Stimulated activated CD8-positive, alpha-beta memory T cell treated with anti-CD3 and anti-CD28 coated beads, Interleukin-4, amount 100 ng/mL, for 24 hours (primary cell): ENCODE measurements at regions not wholly inside any gene's neighbourhood (a gene's known extent, or its start where the extent isn't known, plus 50 kb on each side); places are given as distances from the start of the nearest gene placed in this dataset.
"Not testable (repeated sequence)": the region's sequence is repeated elsewhere in the genome, so short reads cannot be mapped to it uniquely, and the experiment has no call there.

ENCODE experiments used
- DNase-seq: peaks from one replicate; pipeline ENCODE4 v3.0.0-alpha.2; 2020; ENCODE audit warnings: low read depth

GRCh38 chr5:109575506-109575905 is 114.2 kb upstream of the MAN2A1 start:
- no peak for DNase-seq

- DNase-seq, result no peak
Measured at GRCh38 chr5:109574985-109575384, 114.7 kb upstream of the MAN2A1 start.

DNA sequence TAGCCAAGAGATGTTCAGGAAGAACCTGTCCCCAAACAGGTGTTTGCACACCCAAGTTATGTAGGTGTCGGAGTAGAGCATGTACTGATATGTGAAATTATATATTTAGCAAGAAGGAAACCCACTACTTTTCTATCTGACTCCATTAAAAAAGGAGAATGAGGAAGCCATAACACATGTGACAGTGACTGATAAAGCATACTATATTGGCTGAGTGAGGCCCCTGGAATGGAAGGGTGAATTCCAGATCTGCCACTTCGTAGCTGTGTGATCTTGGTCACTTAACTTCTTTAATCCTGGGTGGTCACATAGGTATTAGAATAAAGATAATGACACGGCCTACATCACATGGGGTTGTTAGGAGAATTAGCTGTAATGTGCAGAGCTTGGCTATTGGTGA is 116.0 kb upstream of the MAN2A1 start:
- DNase-seq, result no peak

DNA sequence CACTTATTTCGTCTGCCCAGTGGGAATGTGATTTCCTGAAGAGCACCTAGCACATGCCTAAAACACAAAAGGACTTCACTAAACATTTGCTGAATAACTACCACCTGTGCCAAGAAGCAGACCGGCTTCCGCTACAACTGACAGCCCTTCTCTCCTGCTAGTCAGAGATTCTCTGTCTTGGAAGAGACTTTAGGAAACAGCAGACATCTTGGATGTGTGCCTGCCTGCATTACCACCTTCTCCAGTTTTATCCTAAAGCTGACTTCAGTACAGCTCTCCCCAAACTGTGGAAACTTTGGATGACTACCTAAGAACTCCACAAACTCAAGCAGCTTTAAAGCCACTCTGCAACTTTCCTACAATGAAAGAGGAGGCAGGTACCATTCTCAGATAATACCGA is 116.5 kb upstream of the MAN2A1 start:
- DNase-seq, result no peak

GRCh38 chr5:109571785-109572184 is 117.9 kb upstream of the MAN2A1 start:
- no peak for DNase-seq

DNA sequence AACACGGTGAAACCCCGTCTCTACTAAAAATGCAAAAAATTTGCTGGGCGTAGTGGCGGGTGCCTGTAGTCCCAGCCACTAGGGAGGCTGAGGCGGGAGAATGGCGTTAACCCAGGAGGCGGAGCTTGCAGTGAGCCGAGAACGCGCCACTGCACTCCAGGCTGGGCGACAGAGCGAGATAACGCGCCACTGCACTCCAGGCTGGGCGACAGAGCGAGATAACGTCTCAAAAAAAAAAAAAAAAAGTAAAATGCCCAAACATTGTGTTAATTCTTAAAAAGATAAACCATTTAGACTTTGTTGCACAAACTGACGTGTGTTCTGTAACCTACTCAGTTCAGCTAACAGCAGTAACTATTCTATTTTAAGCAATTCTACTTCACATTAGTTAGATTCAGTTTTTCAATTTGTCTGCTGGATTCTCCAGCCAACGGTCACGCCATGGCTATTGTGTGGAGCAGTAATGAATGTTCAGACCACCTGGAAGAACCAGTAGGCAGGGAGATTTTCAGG is 119.3 kb upstream of the MAN2A1 start:
- DNase-seq, result no peak

DNA sequence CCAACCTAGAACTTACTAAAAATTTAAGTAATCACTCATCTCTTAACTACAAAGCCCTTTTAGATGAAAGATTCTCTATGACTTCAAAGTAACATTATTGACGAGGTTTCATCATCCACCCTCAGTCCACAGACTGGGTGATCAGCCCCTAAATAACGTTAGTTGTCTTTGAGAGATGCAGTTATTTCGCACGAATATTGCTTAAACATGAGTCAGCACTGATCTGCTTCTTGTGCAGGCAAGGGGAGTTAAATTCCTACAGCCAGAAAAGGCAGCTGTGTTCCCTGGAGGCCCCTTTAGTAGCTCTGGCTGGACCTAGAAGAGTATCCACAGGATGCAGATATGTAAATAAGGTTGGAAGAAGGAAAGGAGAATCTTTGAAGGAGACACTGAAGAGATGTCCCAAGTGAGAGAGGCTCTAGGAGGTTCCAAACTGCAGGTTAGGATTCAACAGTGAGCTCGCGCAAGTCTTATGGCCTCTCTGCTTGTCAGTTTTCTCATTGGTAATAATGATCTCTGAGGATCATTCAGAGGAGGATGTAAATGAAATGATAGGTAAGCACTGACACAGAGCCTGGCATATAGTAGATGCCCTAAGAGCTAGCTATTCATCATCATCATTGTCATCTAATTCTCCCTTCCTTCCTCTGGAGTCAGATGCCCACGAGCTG is 122.2 kb upstream of the MAN2A1 start:
- DNase-seq, result no peak

- DNase-seq, result no peak
Measured at GRCh38 chr5:109566361-109566760, 123.4 kb upstream of the MAN2A1 start.

GRCh38 chr5:109563739-109564138 is 126.0 kb upstream of the MAN2A1 start:
- DNase-seq, result no peak

DNA sequence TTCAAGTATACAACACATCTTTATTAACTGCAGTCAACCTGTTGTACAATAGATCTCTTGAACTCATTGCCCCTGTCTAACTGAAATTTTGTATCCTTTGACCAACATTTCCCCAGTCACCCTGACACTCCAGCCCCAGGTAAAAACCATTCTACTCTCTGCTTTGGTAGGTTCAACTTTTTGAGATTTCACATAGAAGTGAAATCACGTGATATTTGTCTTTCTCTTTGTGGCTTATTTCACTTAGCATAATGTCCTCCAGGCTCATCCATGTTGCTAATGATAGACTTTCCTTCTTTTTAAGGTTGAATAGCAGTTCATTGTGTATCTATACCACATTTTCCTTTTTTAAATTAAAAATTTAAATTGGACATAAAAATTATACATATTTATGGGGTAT is 126.5 kb upstream of the MAN2A1 start:
- no peak for DNase-seq

DNA sequence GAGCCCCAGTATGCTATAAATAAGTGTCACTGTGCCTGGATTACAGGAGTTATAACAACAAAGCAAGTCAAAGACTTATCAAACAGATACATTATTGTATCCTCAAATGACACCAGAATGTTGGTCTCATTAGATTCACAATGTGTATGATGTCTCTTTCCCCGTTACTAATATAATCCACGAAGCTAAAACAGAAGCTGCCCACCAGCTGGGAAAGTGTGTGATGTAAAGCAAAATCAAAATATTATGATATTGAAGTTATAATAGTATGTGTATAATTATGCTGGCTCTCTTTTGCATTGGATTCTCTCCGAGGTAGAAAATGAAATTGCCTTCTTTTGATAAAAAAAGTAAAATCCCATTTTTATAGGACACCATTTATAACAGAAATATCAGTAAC is 127.3 kb upstream of the MAN2A1 start:
- no peak for DNase-seq

DNA sequence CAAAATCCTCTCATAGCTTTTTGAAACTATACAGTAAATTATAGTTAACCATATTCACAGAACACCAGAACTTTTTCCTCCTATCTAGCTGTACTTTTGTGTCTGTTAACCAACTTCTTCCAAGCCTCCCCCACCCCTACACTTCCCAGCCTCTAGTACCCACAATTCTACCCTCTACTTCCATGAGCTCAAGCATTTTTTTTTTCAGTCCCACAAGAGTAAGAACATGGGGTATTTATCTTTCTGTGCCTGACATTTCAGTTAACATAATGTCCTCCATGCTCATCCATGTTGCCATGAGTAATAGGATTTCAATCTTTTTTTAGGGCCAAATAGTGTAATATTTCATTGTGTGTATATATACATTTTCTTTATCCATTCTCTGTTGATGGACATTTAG is 128.3 kb upstream of the MAN2A1 start:
- no peak for DNase-seq

GRCh38 chr5:109560554-109560953 is 129.2 kb upstream of the MAN2A1 start:
- no peak for DNase-seq

DNA sequence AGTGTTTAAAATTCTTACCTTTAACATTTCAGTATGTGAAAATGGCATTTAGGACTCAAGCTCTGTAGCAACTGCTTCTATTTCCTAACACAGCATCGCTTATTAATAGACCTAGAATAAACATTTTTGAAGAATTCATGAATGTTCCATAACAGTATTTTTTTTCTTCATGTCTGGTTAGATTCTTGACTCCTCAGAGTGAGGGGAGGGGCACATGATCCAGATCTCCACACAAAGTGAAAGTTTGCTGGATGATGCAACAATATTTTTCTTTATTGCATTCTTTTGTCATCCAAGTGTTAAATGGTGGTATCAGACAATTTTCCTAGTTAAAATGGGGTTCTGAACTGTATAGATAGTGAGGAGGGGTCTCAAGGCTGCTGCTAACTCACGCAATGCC is 130.8 kb upstream of the MAN2A1 start:
- no peak for DNase-seq

GRCh38 chr5:109558364-109558763 is 131.4 kb upstream of the MAN2A1 start:
- DNase-seq, result no peak

- DNase-seq, result no peak
Measured at GRCh38 chr5:109553846-109554245, 135.9 kb upstream of the MAN2A1 start.

GRCh38 chr5:109551234-109551633 is 138.5 kb upstream of the MAN2A1 start:
- not testable (repeated sequence) for DNase-seq

DNA sequence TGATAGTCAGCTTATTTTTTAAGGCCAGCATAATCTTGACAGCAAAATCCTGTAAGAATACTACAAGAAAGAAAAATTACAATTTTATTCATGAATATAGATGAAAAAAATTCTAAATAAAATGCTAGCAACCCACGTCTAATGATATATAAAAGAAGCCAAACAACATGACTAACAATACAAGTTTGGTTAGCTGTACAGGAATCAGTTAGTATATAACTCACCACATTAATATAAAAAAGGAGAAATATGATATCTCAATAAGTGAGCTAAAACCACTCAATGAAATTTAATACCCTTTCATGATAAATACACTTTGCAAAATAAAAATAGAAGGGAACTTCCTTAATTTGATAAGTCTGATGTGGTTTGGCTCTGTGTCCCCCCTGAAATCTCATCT is 139.7 kb upstream of the MAN2A1 start:
- no peak for DNase-seq

DNA sequence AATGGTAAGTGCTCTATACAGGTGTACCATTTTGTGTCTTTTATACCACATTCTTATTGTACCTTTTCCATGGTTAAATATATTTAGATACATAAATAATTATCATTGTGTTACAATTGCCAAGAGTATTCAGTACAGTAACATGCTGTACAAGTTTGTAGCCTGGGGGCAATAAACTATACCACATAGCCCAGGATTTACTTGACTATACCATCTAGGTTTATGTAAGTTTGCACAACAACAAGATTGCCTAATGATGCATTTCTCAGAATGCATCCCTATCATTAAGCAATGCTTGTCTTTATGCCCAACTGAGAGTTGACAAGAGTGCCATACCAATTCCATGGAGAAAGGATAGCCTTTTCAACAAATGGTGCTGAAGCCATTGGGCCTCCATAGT is 136.7 kb upstream of the PJA2 start:
- no peak for DNase-seq

- not testable (repeated sequence) for DNase-seq
Measured at GRCh38 chr5:109544873-109545272, 135.1 kb upstream of the PJA2 start.

DNA sequence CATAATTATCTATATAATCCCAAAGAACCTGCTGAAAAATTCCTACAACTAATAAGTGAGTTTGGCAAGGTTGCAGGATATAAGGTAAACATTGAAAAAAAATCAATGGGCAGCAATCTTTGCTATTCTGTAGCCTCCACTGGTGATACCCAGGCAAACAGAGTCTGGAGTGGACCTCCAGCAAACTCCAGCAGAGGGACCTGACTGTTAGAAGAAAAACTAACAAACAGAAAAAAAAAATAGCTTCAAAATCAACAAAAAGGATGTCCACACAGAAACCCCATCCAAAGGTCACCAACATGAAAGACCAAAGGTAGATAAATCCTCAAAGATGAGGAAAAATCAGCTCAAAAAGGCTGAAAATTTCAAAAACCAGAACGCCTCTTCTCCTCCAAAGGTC is 128.9 kb upstream of the PJA2 start:
- DNase-seq, result not testable (repeated sequence)

GRCh38 chr5:109535090-109535489 is 125.3 kb upstream of the PJA2 start:
- not testable (repeated sequence) for DNase-seq

GRCh38 chr5:109533751-109534272 is 124.0 kb upstream of the PJA2 start:
- DNase-seq, result no peak

GRCh38 chr5:109532773-109533364 is 123.1 kb upstream of the PJA2 start:
- no peak for DNase-seq
